Smooth muscle cell (in vitro differentiated cells): ENCODE measurements at regions not wholly inside any gene's neighbourhood (a gene's known extent, or its start where the extent isn't known, plus 50 kb on each side); places are given as distances from the start of the nearest gene placed in this dataset.

Source experiments
- DNase-seq: peaks from one replicate; lab custom pipeline; 2025; ENCODE audit not compliant: unreplicated experiment; lab: John Stamatoyannopoulos, UW
- H2AFZ ChIP-seq: fragments of 200-600 bp; sonication (generic); 2 replicates; pipeline ENCODE4 v1.6.0; 2016; ENCODE audit warnings: antibody characterized with exemption, low read depth, mild to moderate bottlenecking
- H3F3A ChIP-seq: fragments of 200-600 bp; sonication (generic); 2 replicates; pipeline ENCODE4 v1.6.0; 2017; ENCODE audit warnings: antibody characterized with exemption, low read depth
- H3K27ac ChIP-seq: fragments of 200-600 bp; sonication (generic); 2 replicates; pipeline ENCODE4 v1.5.1; 2016; ENCODE audit warnings: low read depth, mild to moderate bottlenecking
- H3K27me3 ChIP-seq: fragments of 200-600 bp; sonication (generic); 2 replicates; pipeline ENCODE4 v1.6.1; 2016; ENCODE audit warnings: low read depth, mild to moderate bottlenecking
- H3K36me3 ChIP-seq: fragments of 200-600 bp; sonication (generic); 2 replicates; pipeline ENCODE4 v1.5.1; 2016; ENCODE audit warnings: low read depth
- H3K4me1 ChIP-seq: fragments of 200-600 bp; sonication (generic); 2 replicates; pipeline ENCODE4 v1.5.1; 2016; ENCODE audit warnings: low read depth
- H3K4me2 ChIP-seq: fragments of 200-600 bp; sonication (generic); 2 replicates; pipeline ENCODE4 v1.6.0; 2016; ENCODE audit warnings: mild to moderate bottlenecking
- H3K4me3 ChIP-seq: fragments of 200-600 bp; sonication (generic); 2 replicates; pipeline ENCODE4 v1.5.1; 2016; ENCODE audit warnings: mild to moderate bottlenecking
- H3K79me2 ChIP-seq: fragments of 200-600 bp; sonication (generic); 2 replicates; pipeline ENCODE4 v1.6.0; 2016; ENCODE audit warnings: low read depth, mild to moderate bottlenecking
- H3K9ac ChIP-seq: fragments of 200-600 bp; sonication (generic); 2 replicates; pipeline ENCODE4 v1.6.0; 2016; ENCODE audit warnings: low read depth
- H3K9me3 ChIP-seq: fragments of 200-600 bp; sonication (generic); replicated peaks from 2 replicates; pipeline ENCODE4 v1.5.1; 2016; ENCODE audit warnings: low read depth
- H4K20me1 ChIP-seq: fragments of 200-600 bp; sonication (generic); 2 replicates; pipeline ENCODE4 v1.6.0; 2016; ENCODE audit warnings: low read depth
- CTCF ChIP-seq: fragments of 200-600 bp; sonication (generic); IDR thresholded peaks from 2 replicates; pipeline ENCODE4 v1.5.1; 2017; ENCODE audit warnings: borderline replicate concordance, mild to moderate bottlenecking, antibody characterized with exemption; ENCODE audit not compliant: insufficient read depth, poor library complexity, severe bottlenecking
- WGBS: methylation state at CpG from one replicate; pipeline ENCODE4 v1.1.7; 2016; ENCODE audit warnings: low lambda C conversion rate; 5-methylcytosine and 5-hydroxymethylcytosine counted together

- Histone ChIP-seq H3K4me3 (no peak overlapping the region), H4K20me1 (no peaks in the 10 kb centered on the region), H3K36me3 (no peaks in the 10 kb centered on the region), H3K4me1 (peaks cover 7% of the 10 kb centered on the region), H3F3A (no peaks in the 10 kb centered on the region), H3K27ac (no peak overlapping the region), H3K9me3 (no peaks in the 10 kb centered on the region), H3K9ac (no peak overlapping the region), H2AFZ (no peak overlapping the region), H3K4me2 (no peak overlapping the region), H3K79me2 (no peaks in the 10 kb centered on the region), H3K27me3 (no peaks in the 10 kb centered on the region)
- WGBS = 94% methylated on average over 2 of the region's 2 CpGs
- no peak for DNase-seq
- TF ChIP-seq CTCF = no peak
Observed at GRCh38 chr13:79830426-79830825, 349.5 kb downstream of the NDFIP2 start.

GRCh38 chr13:79829880-79830279, 348.9 kb downstream of the NDFIP2 start:
- H3K4me1 ChIP-seq = peaks cover 7% of the 10 kb centered on the region
- no peaks in the 10 kb centered on the region for H3K36me3 ChIP-seq
- H3K27me3 ChIP-seq = no peaks in the 10 kb centered on the region
- DNase-seq = no peak
- 91% methylated on average over 2 of the region's 2 CpGs for WGBS
- H3K4me3 ChIP-seq = no peak overlapping the region
- TF ChIP-seq CTCF = no peak
- H2AFZ ChIP-seq = no peak overlapping the region
- H4K20me1 ChIP-seq = no peaks in the 10 kb centered on the region
- H3K79me2 ChIP-seq = no peaks in the 10 kb centered on the region
- H3K4me2 ChIP-seq = no peak overlapping the region
- H3F3A ChIP-seq = no peaks in the 10 kb centered on the region
- H3K9me3 ChIP-seq = no peaks in the 10 kb centered on the region
- H3K27ac ChIP-seq = no peak overlapping the region
- no peak overlapping the region for H3K9ac ChIP-seq

- Histone ChIP-seq H3K4me1 (no peaks in the 10 kb centered on the region), H3K4me2 (no peak overlapping the region), H3K36me3 (no peaks in the 10 kb centered on the region), H3K4me3 (no peak overlapping the region), H3K79me2 (no peaks in the 10 kb centered on the region), H3K27me3 (no peaks in the 10 kb centered on the region), H3K27ac (no peak overlapping the region), H2AFZ (no peak overlapping the region), H3F3A (no peaks in the 10 kb centered on the region), H4K20me1 (no peaks in the 10 kb centered on the region), H3K9ac (no peak overlapping the region), H3K9me3 (no peaks in the 10 kb centered on the region)
- no peak for DNase-seq
- TF ChIP-seq CTCF = no peak
Observed at GRCh38 chr13:79825959-79826358, 345.0 kb downstream of the NDFIP2 start.

DNA sequence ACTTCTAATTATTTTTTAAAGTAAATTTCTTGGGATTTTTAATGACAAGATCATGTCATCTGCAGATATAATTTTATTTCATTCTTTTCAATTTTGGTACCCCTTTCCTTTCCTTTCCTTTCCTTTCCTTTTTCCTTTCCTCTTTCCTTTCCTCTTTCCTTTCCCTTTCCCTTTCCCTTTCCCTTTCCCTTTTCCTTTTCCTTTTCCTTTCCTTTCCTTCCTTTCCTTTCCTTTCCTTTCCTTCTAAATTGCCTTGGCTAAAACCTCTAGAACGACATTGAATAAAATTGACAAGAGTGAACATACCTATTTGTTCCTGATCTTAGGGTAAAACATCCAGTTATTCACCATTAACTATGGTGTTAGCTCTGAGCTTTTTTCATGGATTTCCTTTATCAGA, 334.1 kb downstream of the NDFIP2 start:
- Histone ChIP-seq H3K36me3 (no peaks in the 10 kb centered on the region), H3K4me1 (no peaks in the 10 kb centered on the region), H3K27ac (no peak overlapping the region), H2AFZ (no peak overlapping the region), H4K20me1 (no peaks in the 10 kb centered on the region), H3K27me3 (no peaks in the 10 kb centered on the region), H3F3A (no peaks in the 10 kb centered on the region), H3K4me2 (no peak overlapping the region), H3K79me2 (no peaks in the 10 kb centered on the region), H3K9me3 (no peaks in the 10 kb centered on the region), H3K4me3 (no peak overlapping the region), H3K9ac (no peak overlapping the region)
- 85% methylated on average over 1 of the region's 1 CpG for WGBS
- no peak for TF ChIP-seq CTCF
- DNase-seq = no peak
